Fibroblast of mammary gland (primary cell): ENCODE measurements at regions not wholly inside any gene's neighbourhood (a gene's known extent, or its start where the extent isn't known, plus 50 kb on each side); places are given as distances from the start of the nearest gene placed in this dataset.

ENCODE experiments used
- DNase-seq: peaks from one replicate; pipeline ENCODE4 v3.0.0-alpha.2; 2010; ENCODE audit warnings: low read depth
- H3K4me3 ChIP-seq: 2 replicates; pipeline ENCODE4 v1.5.1; 2011; ENCODE audit warnings: low read depth, mild to moderate bottlenecking, low read length, moderate library complexity; ENCODE audit not compliant: control insufficient read depth
- CTCF ChIP-seq: conservative IDR thresholded peaks from 2 replicates; pipeline ENCODE4 v1.5.1; 2011; ENCODE audit warnings: low read depth, low read length, inconsistent platforms; ENCODE audit not compliant: control insufficient read depth, insufficient read depth

GRCh38 chr1:106613861-106614260, 442.6 kb upstream of the PRMT6 start:
- TF ChIP-seq CTCF = no peak
- H3K4me3 ChIP-seq = no peak overlapping the region
- DNase-seq = peak; percentile 12

- TF ChIP-seq CTCF = no peak
- H3K4me3 ChIP-seq = no peak overlapping the region
- no peak for DNase-seq
Observed at GRCh38 chr1:106615473-106615872, 441.0 kb upstream of the PRMT6 start.

- no peak for DNase-seq
- TF ChIP-seq CTCF = no peak
- no peak overlapping the region for H3K4me3 ChIP-seq
Observed at GRCh38 chr1:106619080-106619826, 437.2 kb upstream of the PRMT6 start.

- no peak for TF ChIP-seq CTCF
- no peak overlapping the region for H3K4me3 ChIP-seq
- no peak for DNase-seq
Observed at GRCh38 chr1:106619827-106620134, 436.7 kb upstream of the PRMT6 start.

- TF ChIP-seq CTCF = no peak
- DNase-seq = peak; percentile 75
- no peak overlapping the region for H3K4me3 ChIP-seq
Observed at GRCh38 chr1:106620521-106620954, 435.9 kb upstream of the PRMT6 start.

- no peak for TF ChIP-seq CTCF
- no peak overlapping the region for H3K4me3 ChIP-seq
- DNase-seq = no peak
Observed at GRCh38 chr1:106621853-106622252, 434.6 kb upstream of the PRMT6 start.

GRCh38 chr1:106637566-106637965, 418.9 kb upstream of the PRMT6 start:
- TF ChIP-seq CTCF = no peak
- no peak overlapping the region for H3K4me3 ChIP-seq
- no peak for DNase-seq
